D341Med (cell line): ENCODE measurements at regions not wholly inside any gene's neighbourhood (a gene's known extent, or its start where the extent isn't known, plus 50 kb on each side); places are given as distances from the start of the nearest gene placed in this dataset.
"Not testable (repeated sequence)": the region's sequence is repeated elsewhere in the genome, so short reads cannot be mapped to it uniquely, and the experiment has no call there.

ENCODE experiments used
- DNase-seq: peaks from one replicate; pipeline ENCODE4 v3.0.0; 2012; ENCODE audit warnings: low spot score

- DNase-seq, result no peak
These were observed 1123.2 kb downstream of the TBL1XR1 start for GRCh38 chr3:176074096-176074495.

- no peak for DNase-seq
These were observed 1125.3 kb downstream of the TBL1XR1 start for GRCh38 chr3:176071943-176072342.

- no peak for DNase-seq
These were observed 1128.5 kb downstream of the TBL1XR1 start for GRCh38 chr3:176068750-176069149.

GRCh38 chr3:176058856-176059255 is 1138.4 kb downstream of the TBL1XR1 start:
- DNase-seq, result no peak

GRCh38 chr3:176055836-176056235 is 1141.4 kb downstream of the TBL1XR1 start:
- no peak for DNase-seq

GRCh38 chr3:176051766-176052165 is 1145.5 kb downstream of the TBL1XR1 start:
- no peak for DNase-seq

- DNase-seq, result no peak
These were observed 1150.6 kb downstream of the TBL1XR1 start for GRCh38 chr3:176046703-176047102.

- no peak for DNase-seq
These were observed 1155.5 kb downstream of the TBL1XR1 start for GRCh38 chr3:176041812-176042211.

GRCh38 chr3:176041185-176041584 is 1156.1 kb downstream of the TBL1XR1 start:
- no peak for DNase-seq

- no peak for DNase-seq
These were observed 1159.6 kb downstream of the TBL1XR1 start for GRCh38 chr3:176037636-176038035.

- no peak for DNase-seq
These were observed 1165.2 kb downstream of the TBL1XR1 start for GRCh38 chr3:176032043-176032442.

- not testable (repeated sequence) for DNase-seq
These were observed 1157.1 kb downstream of the NAALADL2 start for GRCh38 chr3:176016203-176016602.

GRCh38 chr3:176015228-176015627 is 1156.1 kb downstream of the NAALADL2 start:
- DNase-seq, result not testable (repeated sequence)

- no peak for DNase-seq
These were observed 1150.1 kb downstream of the NAALADL2 start for GRCh38 chr3:176009256-176009655.

- DNase-seq, result no peak
These were observed 1146.4 kb downstream of the NAALADL2 start for GRCh38 chr3:176005564-176005963.

GRCh38 chr3:175989161-175989560 is 1130.0 kb downstream of the NAALADL2 start:
- no peak for DNase-seq

- DNase-seq, result no peak
These were observed 1129.3 kb downstream of the NAALADL2 start for GRCh38 chr3:175988401-175988800.

GRCh38 chr3:175985781-175986180 is 1126.6 kb downstream of the NAALADL2 start:
- DNase-seq, result no peak

GRCh38 chr3:175983379-175983778 is 1124.2 kb downstream of the NAALADL2 start:
- no peak for DNase-seq

GRCh38 chr3:175980486-175981090 is 1121.5 kb downstream of the NAALADL2 start:
- DNase-seq, result no peak

GRCh38 chr3:175977968-175978752 is 1119.0 kb downstream of the NAALADL2 start:
- no peak for DNase-seq

- DNase-seq, result no peak
These were observed 1110.3 kb downstream of the NAALADL2 start for GRCh38 chr3:175969456-175969855.

- DNase-seq, result no peak
These were observed 1105.9 kb downstream of the NAALADL2 start for GRCh38 chr3:175965036-175965435.

- DNase-seq, result no peak
These were observed 1098.3 kb downstream of the NAALADL2 start for GRCh38 chr3:175957427-175957826.
